ENCODE measurements at regions not wholly inside any gene's neighbourhood (a gene's known extent, or its start where the extent isn't known, plus 50 kb on each side); places are given as distances from the start of the nearest gene placed in this dataset.

DNA sequence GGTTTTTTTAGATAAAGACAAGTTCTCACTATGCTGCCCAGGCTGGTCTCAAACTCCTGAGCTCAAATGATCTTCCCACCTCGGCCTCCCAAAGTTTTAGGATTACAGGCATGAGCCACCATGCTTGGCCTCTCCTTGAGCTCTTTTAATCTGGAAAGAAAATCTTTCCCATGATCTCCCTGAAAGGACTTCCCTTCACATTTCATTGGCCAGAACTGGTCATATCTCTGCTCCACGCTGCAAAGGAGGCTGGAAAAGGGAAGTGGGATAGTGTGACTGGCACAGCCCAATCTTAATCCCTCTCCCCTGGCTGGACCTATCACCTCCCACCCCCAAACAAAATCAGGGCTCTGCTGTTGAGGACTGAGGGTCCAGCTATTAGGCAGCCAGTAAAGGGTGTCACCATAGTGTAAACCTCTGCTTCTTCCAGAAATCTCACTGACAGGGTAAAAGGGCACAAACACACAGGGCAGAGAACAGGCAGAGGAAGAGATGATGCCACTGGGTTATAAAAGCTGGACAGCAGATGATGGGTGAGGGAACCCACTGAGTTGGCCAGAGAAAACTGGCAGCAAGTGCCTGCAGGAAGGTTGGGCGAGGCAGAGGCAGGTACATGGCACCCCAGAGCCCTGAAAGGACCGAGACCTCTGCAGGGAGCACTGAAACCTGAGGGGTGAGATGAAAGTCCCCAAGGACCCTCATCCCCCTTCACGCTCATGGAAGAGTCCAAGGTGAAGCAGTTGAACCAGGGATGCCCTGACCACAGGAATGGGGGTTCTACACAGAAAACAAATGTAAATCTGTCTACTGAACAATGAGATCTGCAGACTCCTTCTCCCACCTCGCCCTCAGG, 83.1 kb upstream of the PTPN1 start:
- POLR2A ChIA-PET = interaction anchor here (0.6 kb wide), 1 partner anchor 321 kb away, joined by 5 read pairs; no protein-coding TSS in a partner anchor
- Mint-ChIP-seq H3K27ac (no peak overlapping the region), H3K4me3 (no peak overlapping the region), H3K9me3 (no peaks in the 10 kb centered on the region), H3K4me1 (peaks cover 17% of the 10 kb centered on the region), H3K36me3 (no peaks in the 10 kb centered on the region), H3K27me3 (ENCODE audit: low read depth) (no peaks in the 10 kb centered on the region)
- ATAC-seq = no peak
- no peak for DNase-seq (ENCODE audit: low spot score)
- TF ChIP-seq TCF7 (CRISPR knock-in tag; IDR thresholded peaks at IDR 0.05; ENCODE audit: low read depth) (no peak), JUN (CRISPR knock-in tag; IDR thresholded peaks at IDR 0.05) (no peak), E2F1 (CRISPR knock-in tag; IDR thresholded peaks at IDR 0.05) (no peak), NR1H2 (CRISPR knock-in tag; IDR thresholded peaks at IDR 0.05) (no peak), ZBTB43 (CRISPR knock-in tag; IDR thresholded peaks at IDR 0.05) (no peak), JAZF1 (CRISPR knock-in tag; IDR thresholded peaks at IDR 0.05) (no peak), ATF1 (CRISPR knock-in tag; IDR thresholded peaks at IDR 0.05) (no peak), ZNF281 (CRISPR knock-in tag; IDR thresholded peaks at IDR 0.05) (no peak), ESRRA (CRISPR knock-in tag; IDR thresholded peaks at IDR 0.05; ENCODE audit: borderline replicate concordance) (no peak), HMGA2 (CRISPR knock-in tag; IDR thresholded peaks at IDR 0.05) (no peak), CDX4 (CRISPR knock-in tag; IDR thresholded peaks at IDR 0.05; ENCODE audit: borderline replicate concordance) (no peak), ZNF425 (CRISPR knock-in tag; conservative IDR thresholded peaks at IDR 0.05) (no peak), MXD4 (CRISPR knock-in tag; IDR thresholded peaks at IDR 0.05; ENCODE audit: borderline replicate concordance) (no peak), FOXK1 (CRISPR knock-in tag; IDR thresholded peaks at IDR 0.05) (no peak), FOXP1 (CRISPR knock-in tag; IDR thresholded peaks at IDR 0.05; ENCODE audit: borderline replicate concordance) (no peak), ZNF232 (CRISPR knock-in tag; IDR thresholded peaks at IDR 0.05) (no peak)
- TF ChIP-seq, protein P1, sequence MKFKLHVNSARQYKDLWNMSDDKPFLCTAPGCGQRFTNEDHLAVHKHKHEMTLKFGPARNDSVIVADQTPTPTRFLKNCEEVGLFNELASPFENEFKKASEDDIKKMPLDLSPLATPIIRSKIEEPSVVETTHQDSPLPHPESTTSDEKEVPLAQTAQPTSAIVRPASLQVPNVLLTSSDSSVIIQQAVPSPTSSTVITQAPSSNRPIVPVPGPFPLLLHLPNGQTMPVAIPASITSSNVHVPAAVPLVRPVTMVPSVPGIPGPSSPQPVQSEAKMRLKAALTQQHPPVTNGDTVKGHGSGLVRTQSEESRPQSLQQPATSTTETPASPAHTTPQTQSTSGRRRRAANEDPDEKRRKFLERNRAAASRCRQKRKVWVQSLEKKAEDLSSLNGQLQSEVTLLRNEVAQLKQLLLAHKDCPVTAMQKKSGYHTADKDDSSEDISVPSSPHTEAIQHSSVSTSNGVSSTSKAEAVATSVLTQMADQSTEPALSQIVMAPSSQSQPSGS (CRISPR knock-in tag; IDR thresholded peaks at IDR 0.05; ENCODE audit: borderline replicate concordance, low read depth) = no peak
- TF ChIP-seq, protein P2, sequence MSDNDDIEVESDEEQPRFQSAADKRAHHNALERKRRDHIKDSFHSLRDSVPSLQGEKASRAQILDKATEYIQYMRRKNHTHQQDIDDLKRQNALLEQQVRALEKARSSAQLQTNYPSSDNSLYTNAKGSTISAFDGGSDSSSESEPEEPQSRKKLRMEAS (CRISPR knock-in tag; IDR thresholded peaks at IDR 0.05) = no peak
- CTCF ChIA-PET = no interaction called here

All from WTC11 (cell line).